HCT116 (cell line): ENCODE measurements at regions not wholly inside any gene's neighbourhood (a gene's known extent, or its start where the extent isn't known, plus 50 kb on each side); places are given as distances from the start of the nearest gene placed in this dataset.

Experiments
- ATAC-seq: fragments of 200-7000 bp; cut with Tn5 transposase; 2 replicates; pipeline ENCODE4 v1.9.1; 2020; ENCODE audit warnings: mild to moderate bottlenecking, moderate library complexity
- BruUV-seq: library from RNA; stranded (reverse); fragments of 400-500 nt; replicated peaks from 2 replicates; lab custom pipeline; 2021; lab: Mats Ljungman, UMichigan
- CTCF ChIA-PET: fragments of 300-600 bp; sonication (Branson Sonifier 250); formaldehyde crosslinking; loops from one replicate; lab custom pipeline; 2021; ENCODE audit warnings: antibody characterized with exemption; lab: Charles Lee
- POLR2A ChIA-PET: fragments of 300-600, 350-600 bp; sonication (Branson Sonifier 250); formaldehyde crosslinking; loops from one replicate; lab custom pipeline; 2021; ENCODE audit warnings: antibody characterized with exemption; lab: Charles Lee
- RAD21 ChIA-PET, 2 experiments: fragments of 300-600 bp; sonication (Branson Sonifier 250); formaldehyde crosslinking; loops; one replicate each; lab custom pipeline; 2023; ENCODE audit warnings: low total read pairs in 2 of 2; ENCODE audit not compliant: uncharacterized antibody in 2 of 2, unreplicated experiment in 2 of 2, low non-redundant PET in 1 of 2; lab: Charles Lee
- DNase-seq: peaks from one replicate; pipeline ENCODE4 v3.0.0-alpha.2; 2010; ENCODE audit warnings: low read depth, low spot score
- H2AFZ ChIP-seq: fragments of 200-600 bp; shearing (Covaris generic), sonication (generic); 2 replicates; pipeline ENCODE4 v1.6.1; 2017; ENCODE audit warnings: low read depth, mixed run types, mixed read lengths, antibody characterized with exemption, low read length; ENCODE audit not compliant: poor library complexity, severe bottlenecking
- H3K27ac ChIP-seq: 2 replicates; pipeline ENCODE4 v1.5.1; 2012; ENCODE audit warnings: low read depth, low read length
- H3K27me3 ChIP-seq: fragments of 200-600 bp; sonication (generic); 2 replicates; pipeline ENCODE4 v1.6.1; 2016; ENCODE audit warnings: mixed run types, low read length, mixed read lengths; ENCODE audit not compliant: insufficient read depth
- H3K36me3 ChIP-seq, 2 experiments: fragments of 200-500 bp in 1 of 2; fragments of 200-600 bp in 1 of 2; sonication (Bioruptor generic) in 1 of 2; sonication (generic) in 1 of 2; 2 replicates each; pipeline versions ENCODE4 v1.5.1 to v1.6.1; 2014 to 2016; ENCODE audit warnings: low read length in 2 of 2, inconsistent platforms in 1 of 2, mixed read lengths in 1 of 2, mixed run types in 1 of 2; ENCODE audit not compliant: insufficient read depth in 2 of 2, control insufficient read depth in 1 of 2
- H3K4me1 ChIP-seq, 2 experiments: fragments of 200-600 bp in 1 of 2; sonication (generic) in 1 of 2; 2 replicates each; pipeline versions ENCODE4 v1.5.1 to v1.6.1; 2012 to 2017; ENCODE audit warnings: low read length in 2 of 2, inconsistent platforms in 1 of 2, mild to moderate bottlenecking in 1 of 2, mixed read lengths in 1 of 2, mixed run types in 1 of 2, moderate library complexity in 1 of 2; ENCODE audit not compliant: insufficient read depth in 2 of 2, control insufficient read depth in 1 of 2
- H3K4me2 ChIP-seq: fragments of 200-600 bp; sonication (generic); 2 replicates; pipeline ENCODE4 v1.6.1; 2017; ENCODE audit warnings: mixed run types, low read length, mixed read lengths
- H3K4me3 ChIP-seq, 2 experiments: fragments of 200-600 bp in 1 of 2; sonication (generic) in 1 of 2; replicated peaks in 1 of 2; 2 replicates each; pipeline ENCODE4 v1.5.1; 2011 to 2016; ENCODE audit warnings: low read length in 2 of 2, control low read depth in 1 of 2, low read depth in 1 of 2, mild to moderate bottlenecking in 1 of 2, mixed read lengths in 1 of 2, mixed run types in 1 of 2
- H3K79me2 ChIP-seq: fragments of 200-600 bp; sonication (generic); 2 replicates; pipeline ENCODE4 v1.6.1; 2017; ENCODE audit warnings: mild to moderate bottlenecking, mixed run types, low read length, moderate library complexity, mixed read lengths; ENCODE audit not compliant: insufficient read depth
- H3K9ac ChIP-seq: fragments of 200-600 bp; sonication (generic); 2 replicates; pipeline ENCODE4 v1.6.1; 2016; ENCODE audit warnings: low read length, mixed read lengths
- H3K9me2 ChIP-seq: fragments of 200-600 bp; sonication (generic), shearing (Covaris generic); 2 replicates; pipeline ENCODE4 v1.6.1; 2017; ENCODE audit warnings: mixed run types, mild to moderate bottlenecking, moderate library complexity; ENCODE audit not compliant: insufficient read depth
- H3K9me3 ChIP-seq, 2 experiments: fragments of 200-500 bp in 1 of 2; fragments of 200-600 bp in 1 of 2; sonication (Bioruptor generic) in 1 of 2; sonication (generic) in 1 of 2; 2 replicates each; pipeline ENCODE4 v1.6.1; 2014 to 2017; ENCODE audit warnings: low read length in 2 of 2, mixed read lengths in 2 of 2, inconsistent platforms in 1 of 2, low read depth in 1 of 2, mild to moderate bottlenecking in 1 of 2, mixed run types in 1 of 2, moderate library complexity in 1 of 2; ENCODE audit not compliant: control insufficient read depth in 1 of 2, insufficient read depth in 1 of 2
- H4K20me1 ChIP-seq: fragments of 200-600 bp; sonication (generic), shearing (Covaris generic); 2 replicates; pipeline ENCODE4 v1.6.1; 2017; ENCODE audit warnings: mixed run types, mild to moderate bottlenecking, moderate library complexity; ENCODE audit not compliant: insufficient read depth
- ATF3 ChIP-seq: IDR thresholded peaks from 2 replicates; pipeline ENCODE4 v1.6.1; 2012
- EGR1 ChIP-seq: IDR thresholded peaks from 2 replicates; pipeline ENCODE4 v1.6.1; 2012; ENCODE audit warnings: low read depth
- EZH2 ChIP-seq: fragments of 200-600 bp; sonication (generic); IDR thresholded peaks from 2 replicates; pipeline ENCODE4 v1.6.1; 2017; ENCODE audit warnings: antibody characterized with exemption, mixed run types
- JUND ChIP-seq: IDR thresholded peaks from 2 replicates; pipeline ENCODE4 v1.6.1; 2012
- POLR2A ChIP-seq: IDR thresholded peaks from 2 replicates; pipeline ENCODE4 v1.7.0; 2011; ENCODE audit warnings: borderline replicate concordance; ENCODE audit not compliant: insufficient read depth, insufficient read length; ENCODE audit errors: extremely low read depth
- RAD21 ChIP-seq: IDR thresholded peaks from 2 replicates; pipeline ENCODE4 v1.6.1; 2012; ENCODE audit warnings: low read depth, mild to moderate bottlenecking
- REST ChIP-seq: IDR thresholded peaks from 2 replicates; pipeline ENCODE4 v1.6.1; 2012; ENCODE audit warnings: low read depth
- SIN3A ChIP-seq: IDR thresholded peaks from 2 replicates; pipeline ENCODE4 v1.6.1; 2012; ENCODE audit warnings: low read depth
- ZFX ChIP-seq: fragments of 450-650 bp; IDR thresholded peaks from 2 replicates; pipeline ENCODE4 v1.6.1; 2017
- intact Hi-C: fragments of 100-400 bp; cut with micrococcal nuclease; formaldehyde crosslinking; loops from 2 replicates; pipeline ENCODE4 v1.10.0; 2022

- CTCF ChIA-PET, result interaction anchor here (1.0 to 1.7 kb wide), 3 partner anchors 160 to 860 kb away, joined by 3 to 8 read pairs (median 5); no protein-coding TSS in a partner anchor
- POLR2A ChIA-PET, result no interaction called here
- TF ChIP-seq SIN3A, result no peak
- TF ChIP-seq EZH2, result no peak
- no peak for TF ChIP-seq ATF3
- no peak for TF ChIP-seq REST
- no peak for TF ChIP-seq POLR2A
- TF ChIP-seq EGR1, result no peak
- TF ChIP-seq ZFX, result no peak
- no peak for TF ChIP-seq JUND
- TF ChIP-seq RAD21, result no peak
- Histone ChIP-seq H3K9ac (no peak overlapping the region), H2AFZ (no peak overlapping the region), H4K20me1 (no peaks in the 10 kb centered on the region), H3K4me3 (no peak overlapping the region), H3K36me3 (no peaks in the 10 kb centered on the region), H3K79me2 (no peaks in the 10 kb centered on the region), H3K4me2 (no peak overlapping the region), H3K27me3 (peaks cover 13% of the 10 kb centered on the region), H3K27ac (no peak overlapping the region), H3K9me2 (no peaks in the 10 kb centered on the region), H3K4me1 (no peaks in the 10 kb centered on the region), H3K9me3 (no peaks in the 10 kb centered on the region)
- intact Hi-C loops, result loop anchor here (1.0 kb wide), 2 partner anchors 310 to 861 kb away; no protein-coding TSS in a partner anchor
- DNase-seq (no peak), ATAC-seq (no peak)
- no TSS peak for BruUV-seq
- RAD21 ChIA-PET, result interaction anchor here in 1 of 2 experiments (1.1 kb wide), 1 partner anchor 53 kb away, joined by 3 read pairs; no protein-coding TSS in a partner anchor
Measured at GRCh38 chr1:209512821-209513220, 70.7 kb upstream of the CAMK1G start.
